Progenitor cell of endocrine pancreas (in vitro differentiated cells): ENCODE measurements at regions not wholly inside any gene's neighbourhood (a gene's known extent, or its start where the extent isn't known, plus 50 kb on each side); places are given as distances from the start of the nearest gene placed in this dataset.

ENCODE experiments used
- DNase-seq: peaks from one replicate; pipeline ENCODE4 v3.0.0; 2021; ENCODE audit warnings: low spot score; ENCODE audit not compliant: unreplicated experiment
- H3K27ac Mint-ChIP-seq: 2 replicates; pipeline ENCODE4 v1.8.0; 2021; ENCODE audit warnings: mild to moderate bottlenecking, moderate library complexity, mixed read lengths
- H3K27me3 Mint-ChIP-seq: 2 replicates; pipeline ENCODE4 v1.8.0; 2021; ENCODE audit warnings: mixed read lengths
- H3K36me3 Mint-ChIP-seq: 2 replicates; pipeline ENCODE4 v1.8.0; 2022; ENCODE audit warnings: mixed read lengths; ENCODE audit not compliant: insufficient read depth
- H3K4me1 Mint-ChIP-seq: 2 replicates; pipeline ENCODE4 v1.8.0; 2021; ENCODE audit warnings: low read depth, mixed read lengths
- H3K4me3 Mint-ChIP-seq: 2 replicates; pipeline ENCODE4 v1.8.0; 2021; ENCODE audit warnings: low read depth, mild to moderate bottlenecking, moderate library complexity, mixed read lengths
- H3K9me3 Mint-ChIP-seq: 2 replicates; pipeline ENCODE4 v1.8.0; 2021; ENCODE audit warnings: low read depth, mixed read lengths
- CTCF ChIP-seq: fragments of 200-600 bp; sonication (generic); IDR thresholded peaks from one replicate; pipeline ENCODE4 v1.5.0; 2021; ENCODE audit warnings: antibody characterized with exemption, mild to moderate bottlenecking; ENCODE audit not compliant: unreplicated experiment

- Mint-ChIP-seq H3K27ac (no peak overlapping the region), H3K4me3 (no peak overlapping the region), H3K4me1 (no peaks in the 10 kb centered on the region), H3K36me3 (no peaks in the 10 kb centered on the region), H3K9me3 (no peaks in the 10 kb centered on the region), H3K27me3 (no peaks in the 10 kb centered on the region)
- no peak for DNase-seq
- no peak for TF ChIP-seq CTCF
Observed at GRCh38 chr2:194271293-194271961, 1385.6 kb upstream of the SLC39A10 start.

DNA sequence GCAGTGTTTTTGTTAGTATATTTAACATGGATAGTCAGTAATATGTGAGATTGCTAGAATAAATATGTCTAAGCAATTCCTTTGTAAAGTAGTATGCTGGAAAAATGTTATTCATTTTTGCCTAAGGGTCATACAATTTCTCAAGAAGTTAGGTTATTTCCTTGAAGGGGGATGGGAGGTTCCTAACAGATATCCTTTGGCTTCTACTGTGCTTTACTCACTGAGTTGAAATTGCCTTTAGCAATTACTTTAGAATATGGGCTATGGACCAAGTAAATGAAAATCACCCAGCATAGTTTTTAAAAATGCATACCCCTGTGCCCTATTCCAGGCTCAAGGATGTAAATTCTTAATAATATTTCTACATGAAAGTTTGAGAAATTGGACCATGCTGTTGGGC, 1386.4 kb upstream of the SLC39A10 start:
- Mint-ChIP-seq H3K4me1 (no peaks in the 10 kb centered on the region), H3K27ac (no peak overlapping the region), H3K36me3 (no peaks in the 10 kb centered on the region), H3K4me3 (no peak overlapping the region), H3K27me3 (no peaks in the 10 kb centered on the region), H3K9me3 (no peaks in the 10 kb centered on the region)
- TF ChIP-seq CTCF: no peak
- DNase-seq: no peak

DNA sequence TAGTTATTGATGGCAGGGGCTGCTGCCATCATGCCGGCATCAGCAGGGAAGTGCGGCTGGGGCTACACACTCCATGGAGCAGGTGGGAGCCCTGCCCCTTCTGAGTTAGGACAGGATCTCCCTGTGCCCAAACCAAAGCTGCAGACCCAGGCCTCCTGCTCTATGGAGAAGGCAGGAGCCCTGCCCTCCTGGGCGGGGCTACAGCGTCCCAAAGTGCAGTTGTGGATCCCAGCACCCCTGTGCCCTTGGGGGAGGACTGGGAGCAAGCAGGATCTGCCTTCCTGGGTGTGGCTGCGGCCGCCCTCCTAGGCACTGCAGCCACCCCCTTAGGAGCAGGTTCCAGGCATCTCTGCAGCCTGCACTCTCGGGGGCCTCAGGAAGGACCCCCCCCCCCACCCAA, 1392.4 kb upstream of the SLC39A10 start:
- H3K36me3 Mint-ChIP-seq: no peaks in the 10 kb centered on the region

GRCh38 chr2:194260185-194260584, 1396.8 kb upstream of the SLC39A10 start:
- no peaks in the 10 kb centered on the region for H3K9me3 Mint-ChIP-seq
- no peaks in the 10 kb centered on the region for H3K36me3 Mint-ChIP-seq
- no peak overlapping the region for H3K27ac Mint-ChIP-seq
- no peak overlapping the region for H3K4me3 Mint-ChIP-seq
- no peak for TF ChIP-seq CTCF
- H3K4me1 Mint-ChIP-seq: no peaks in the 10 kb centered on the region
- DNase-seq: no peak
- H3K27me3 Mint-ChIP-seq: no peaks in the 10 kb centered on the region

More for the DNA sequence above, 1392.4 kb upstream of the SLC39A10 start:
- TF ChIP-seq CTCF: no peak
- no peak overlapping the region for H3K27ac Mint-ChIP-seq
- DNase-seq: no peak
- H3K9me3 Mint-ChIP-seq: no peaks in the 10 kb centered on the region
- no peaks in the 10 kb centered on the region for H3K27me3 Mint-ChIP-seq
- H3K4me1 Mint-ChIP-seq: no peaks in the 10 kb centered on the region
- H3K4me3 Mint-ChIP-seq: no peak overlapping the region

GRCh38 chr2:194257095-194257494, 1399.9 kb upstream of the SLC39A10 start:
- H3K36me3 Mint-ChIP-seq: no peaks in the 10 kb centered on the region

More at GRCh38 chr2:194257095-194257494, 1399.9 kb upstream of the SLC39A10 start:
- no peak for DNase-seq
- H3K4me1 Mint-ChIP-seq: no peaks in the 10 kb centered on the region
- H3K4me3 Mint-ChIP-seq: no peak overlapping the region
- no peaks in the 10 kb centered on the region for H3K9me3 Mint-ChIP-seq
- H3K27me3 Mint-ChIP-seq: no peaks in the 10 kb centered on the region
- TF ChIP-seq CTCF: no peak
- no peak overlapping the region for H3K27ac Mint-ChIP-seq
